ENCODE measurements at regions not wholly inside any gene's neighbourhood (a gene's known extent, or its start where the extent isn't known, plus 50 kb on each side); places are given as distances from the start of the nearest gene placed in this dataset.
"Not testable (repeated sequence)": the region's sequence is repeated elsewhere in the genome, so short reads cannot be mapped to it uniquely, and the experiment has no call there.

- H3K27ac ChIP-seq: no peak overlapping the region
- no peak for TF ChIP-seq CTCF (conservative IDR thresholded peaks at IDR 0.05)
- TF ChIP-seq ZFX (IDR thresholded peaks at IDR 0.05): no peak
Observed at GRCh38 chr9:75456698-75457097, 368.4 kb downstream of the OSTF1 start.

- H3K27ac ChIP-seq: no peak overlapping the region
Observed at GRCh38 chr9:75457474-75458011, 369.2 kb downstream of the OSTF1 start.

GRCh38 chr9:75459311-75459710 is 371.0 kb downstream of the OSTF1 start:
- H3K27ac ChIP-seq: not testable (repeated sequence)

More at GRCh38 chr9:75457474-75458011, 369.2 kb downstream of the OSTF1 start:
- TF ChIP-seq CTCF (conservative IDR thresholded peaks at IDR 0.05) (no peak), ZFX (IDR thresholded peaks at IDR 0.05) (no peak)

- no peak overlapping the region for H3K27ac ChIP-seq
- TF ChIP-seq ZFX (IDR thresholded peaks at IDR 0.05) (no peak), CTCF (conservative IDR thresholded peaks at IDR 0.05) (no peak)
Observed at GRCh38 chr9:75461183-75461582, 372.9 kb downstream of the OSTF1 start.

GRCh38 chr9:75462866-75463265 is 374.6 kb downstream of the OSTF1 start:
- TF ChIP-seq ZFX (IDR thresholded peaks at IDR 0.05) (no peak), CTCF (conservative IDR thresholded peaks at IDR 0.05) (no peak)

GRCh38 chr9:75463871-75464270 is 375.6 kb downstream of the OSTF1 start:
- H3K27ac ChIP-seq: no peak overlapping the region

More at GRCh38 chr9:75462866-75463265, 374.6 kb downstream of the OSTF1 start:
- H3K27ac ChIP-seq: no peak overlapping the region

GRCh38 chr9:75464726-75465125 is 376.4 kb downstream of the OSTF1 start:
- H3K27ac ChIP-seq: no peak overlapping the region
- TF ChIP-seq CTCF (conservative IDR thresholded peaks at IDR 0.05): no peak

More at GRCh38 chr9:75463871-75464270, 375.6 kb downstream of the OSTF1 start:
- TF ChIP-seq CTCF (conservative IDR thresholded peaks at IDR 0.05) (no peak), ZFX (IDR thresholded peaks at IDR 0.05) (no peak)

- no peak overlapping the region for H3K27ac ChIP-seq
- TF ChIP-seq ZFX (IDR thresholded peaks at IDR 0.05) (no peak), CTCF (conservative IDR thresholded peaks at IDR 0.05) (no peak)
Observed at GRCh38 chr9:75467142-75467541, 378.8 kb downstream of the OSTF1 start.
